Body of pancreas (tissue), 4 donors: ENCODE measurements at regions not wholly inside any gene's neighbourhood (a gene's known extent, or its start where the extent isn't known, plus 50 kb on each side); places are given as distances from the start of the nearest gene placed in this dataset.

ENCODE experiments used
- CTCF ChIP-seq, 7 experiments: fragments of 450-650 bp in 4 of 7; fragments of 200-600 bp in 3 of 7; sonication (generic) in 3 of 7; IDR thresholded peaks; one replicate each; pipeline ENCODE4 v1.5.1; 2016 to 2019; ENCODE audit warnings: antibody characterized with exemption in 7 of 7
- POLR2A ChIP-seq, 3 donors: fragments of 450-650 bp; IDR thresholded peaks; one replicate each; pipeline ENCODE4 v1.6.1; 2016; ENCODE audit warnings: antibody characterized with exemption in 3 of 3, mild to moderate bottlenecking in 2 of 3

- no peak for TF ChIP-seq CTCF (IDR thresholded peaks at IDR 0.05)
- no peak for TF ChIP-seq POLR2A (IDR thresholded peaks at IDR 0.05)
These were observed 484.7 kb upstream of the NRXN1 start for GRCh38 chr2:51516667-51517066.
